Aorta (tissue), 5 donors: ENCODE measurements at regions not wholly inside any gene's neighbourhood (a gene's known extent, or its start where the extent isn't known, plus 50 kb on each side); places are given as distances from the start of the nearest gene placed in this dataset.
"Not testable (repeated sequence)": the region's sequence is repeated elsewhere in the genome, so short reads cannot be mapped to it uniquely, and the experiment has no call there.

Experiments
- ATAC-seq: fragments of 200-7000 bp; cut with Tn5 transposase; one replicate; pipeline ENCODE4 v1.9.1; 2022; ENCODE audit warnings: moderate library complexity; ENCODE audit not compliant: low FRiP score
- DNase-seq, 2 donors: peaks; one replicate each; pipeline ENCODE4 v3.0.0-alpha.2; 2020
- H3K27ac ChIP-seq, 2 donors: one replicate each; pipeline ENCODE4 v1.5.1; 2013; ENCODE audit warnings: low read length in 2 of 2, mild to moderate bottlenecking in 2 of 2, moderate library complexity in 2 of 2, control low read depth in 1 of 2, inconsistent platforms in 1 of 2, low read depth in 1 of 2
- H3K27me3 ChIP-seq, 2 donors: one replicate each; pipeline ENCODE4 v1.6.1; 2013; ENCODE audit warnings: control low read depth in 1 of 2, low read length in 1 of 2, mild to moderate bottlenecking in 1 of 2, moderate library complexity in 1 of 2; ENCODE audit not compliant: insufficient read depth in 2 of 2, control insufficient read depth in 1 of 2
- H3K36me3 ChIP-seq, 2 donors: one replicate each; pipeline ENCODE4 v1.6.1; 2013; ENCODE audit warnings: control low read depth in 1 of 2, low read length in 1 of 2, mild to moderate bottlenecking in 1 of 2; ENCODE audit not compliant: insufficient read depth in 2 of 2, control insufficient read depth in 1 of 2
- H3K4me1 ChIP-seq, 2 donors: one replicate each; pipeline ENCODE4 v1.6.1; 2013; ENCODE audit warnings: low read length in 2 of 2, control low read depth in 1 of 2, mild to moderate bottlenecking in 1 of 2, moderate library complexity in 1 of 2; ENCODE audit not compliant: insufficient read depth in 2 of 2, control insufficient read depth in 1 of 2
- H3K4me3 ChIP-seq, 2 donors: one replicate each; pipeline ENCODE4 v1.5.1; 2013; ENCODE audit warnings: low read length in 2 of 2, control low read depth in 1 of 2, mild to moderate bottlenecking in 1 of 2
- H3K9me3 ChIP-seq: one replicate; pipeline ENCODE4 v1.6.1; 2013; ENCODE audit warnings: mild to moderate bottlenecking, low read length; ENCODE audit not compliant: control insufficient read depth
- WGBS, 2 donors: extraction: QIAGEN DNeasy Blood & Tissue Kit; methylation state at CpG; one replicate each; pipeline ENCODE4 v1.1.7; 2013; 5-methylcytosine and 5-hydroxymethylcytosine counted together
- intact Hi-C, 2 donors: fragments of 100-400 bp; cut with DNase I; formaldehyde crosslinking; loops; one replicate each; pipeline versions ENCODE4 v1.14.2 to v1.15.0; 2022
- donor health status: healthy with polysubstance abuse.
- donor health status: Bipolar disorder and iron deficiency.
- donor health status: DM: no; HTN: no; CAD: no.
- donor health status: DM: no; HTN: no; CAD: no.
- donor health status: DM: yes; HTN: yes; CAD: no.

DNA sequence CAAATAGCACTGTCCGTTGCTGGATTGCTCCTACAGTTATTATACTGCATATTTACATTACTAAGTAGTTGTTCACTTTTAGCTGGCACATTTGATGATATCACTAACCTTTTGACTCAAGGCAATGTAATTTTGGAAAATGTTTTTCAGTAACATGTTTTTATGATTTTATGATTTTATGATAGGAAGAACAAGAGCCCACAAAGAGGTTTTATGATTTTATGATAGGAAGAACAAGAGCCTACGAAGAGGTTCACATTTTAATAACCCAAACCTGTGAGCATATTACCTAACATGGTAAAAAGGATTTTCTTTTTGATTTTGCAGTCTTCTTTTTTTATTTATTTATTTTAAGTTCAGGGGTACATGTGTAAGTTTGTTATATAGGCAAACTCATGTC, 172.3 kb upstream of the TPM1 start:
- no peaks in the 10 kb centered on the region for H3K36me3 ChIP-seq
- ATAC-seq (no peak), DNase-seq (no peak)
- H3K4me1 ChIP-seq = no peaks in the 10 kb centered on the region
- H3K27me3 ChIP-seq = no peaks in the 10 kb centered on the region
- no peak overlapping the region for H3K4me3 ChIP-seq
- WGBS, 2 donors = 91% methylated on average over 2 of the region's 2 CpGs
- H3K27ac ChIP-seq = no peak overlapping the region
- intact Hi-C loops = no loop called here
- H3K9me3 ChIP-seq = no peaks in the 10 kb centered on the region

GRCh38 chr15:62870701-62871100, 171.8 kb upstream of the TPM1 start:
- H3K36me3 ChIP-seq, H3K27me3 ChIP-seq, H3K9me3 ChIP-seq, DNase-seq, H3K4me1 ChIP-seq, intact Hi-C loops, H3K4me3 ChIP-seq, ATAC-seq, H3K27ac ChIP-seq: not testable (repeated sequence)
- 64 to 84% methylated on average over 3 of the region's 3 CpGs for WGBS, 2 donors

GRCh38 chr15:62873203-62873602, 169.3 kb upstream of the TPM1 start:
- 91 to 97% methylated on average over 5 of the region's 5 CpGs for WGBS, 2 donors
- Histone ChIP-seq H3K9me3 (no peaks in the 10 kb centered on the region), H3K27me3 (no peaks in the 10 kb centered on the region), H3K27ac (no peak overlapping the region), H3K36me3 (no peaks in the 10 kb centered on the region), H3K4me1 (peaks cover 0 to 3% of the 10 kb centered on the region in 2 donors), H3K4me3 (no peak overlapping the region)
- DNase-seq (no peak), ATAC-seq (no peak)
- intact Hi-C loops = no loop called here

GRCh38 chr15:62874064-62874463, 168.5 kb upstream of the TPM1 start:
- H3K4me3 ChIP-seq = no peak overlapping the region
- ATAC-seq (no peak), DNase-seq (no peak)
- H3K9me3 ChIP-seq = no peaks in the 10 kb centered on the region
- no peak overlapping the region for H3K27ac ChIP-seq
- no peaks in the 10 kb centered on the region for H3K36me3 ChIP-seq
- no peaks in the 10 kb centered on the region for H3K27me3 ChIP-seq
- intact Hi-C loops = no loop called here
- WGBS, 2 donors = 95 to 96% methylated on average over 3 of the region's 3 CpGs
- H3K4me1 ChIP-seq = peaks cover 0 to 3% of the 10 kb centered on the region in 2 donors

DNA sequence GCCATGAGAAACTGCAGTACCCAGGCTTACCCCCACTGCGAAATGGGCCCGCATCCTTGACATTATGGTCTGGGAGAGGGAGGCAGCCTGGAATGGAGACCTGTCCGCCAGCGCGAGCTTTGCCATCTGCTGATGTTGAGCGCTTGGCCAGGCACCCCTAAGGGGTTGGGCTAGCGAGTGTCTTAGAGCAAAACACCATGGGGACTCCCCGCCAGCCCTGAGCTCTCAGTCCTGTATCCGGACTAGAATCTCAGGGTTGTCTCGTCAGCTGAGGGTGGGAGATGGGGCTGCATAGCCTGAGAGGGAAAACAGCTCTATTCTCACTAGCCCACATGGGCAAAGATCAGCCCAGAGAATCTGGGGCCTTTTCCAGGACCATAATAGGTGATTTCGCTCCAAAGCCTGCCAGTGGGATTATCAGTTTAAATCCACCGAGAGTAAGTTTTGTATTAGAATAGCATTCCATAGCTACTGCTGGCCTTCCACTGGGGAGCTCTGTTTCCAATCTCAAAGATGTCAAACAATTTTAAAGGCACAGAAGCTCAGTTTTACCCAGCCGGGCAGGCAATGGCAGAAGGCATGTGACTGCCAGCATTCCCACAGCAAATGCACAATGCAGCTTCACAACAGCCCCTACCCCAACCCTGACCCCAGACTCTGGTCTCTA, 167.5 kb upstream of the TPM1 start:
- no peaks in the 10 kb centered on the region for H3K27me3 ChIP-seq
- intact Hi-C loops = no loop called here
- no peak for ATAC-seq
- no peaks in the 10 kb centered on the region for H3K9me3 ChIP-seq
- H3K4me1 ChIP-seq = peaks cover 0 to 3% of the 10 kb centered on the region in 2 donors
- H3K27ac ChIP-seq = no peak overlapping the region
- WGBS, 2 donors = 5 to 51% methylated on average over 13 of the region's 13 CpGs
- no peak for DNase-seq
- no peaks in the 10 kb centered on the region for H3K36me3 ChIP-seq
- H3K4me3 ChIP-seq = no peak overlapping the region

DNA sequence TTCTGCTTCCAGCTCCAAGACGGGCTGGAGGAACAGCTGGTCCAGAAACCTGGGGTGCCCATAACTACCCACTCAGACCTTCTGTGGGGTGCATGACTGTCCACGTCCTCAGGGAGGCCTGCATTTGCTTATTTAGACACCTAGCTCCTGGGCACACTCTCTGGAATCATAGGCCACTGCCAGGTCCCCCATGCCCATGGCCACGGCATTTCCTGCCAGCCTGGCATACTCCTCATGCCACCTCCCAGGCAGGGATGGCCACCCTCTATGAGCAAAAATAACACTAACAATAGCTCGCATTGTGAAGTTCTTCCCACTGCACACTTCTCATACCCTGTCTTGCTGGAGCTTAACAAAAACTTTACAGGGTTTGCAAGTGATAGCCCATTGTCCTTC, 166.9 kb upstream of the TPM1 start:
- no peak for ATAC-seq
- no peak overlapping the region for H3K4me3 ChIP-seq

DNA sequence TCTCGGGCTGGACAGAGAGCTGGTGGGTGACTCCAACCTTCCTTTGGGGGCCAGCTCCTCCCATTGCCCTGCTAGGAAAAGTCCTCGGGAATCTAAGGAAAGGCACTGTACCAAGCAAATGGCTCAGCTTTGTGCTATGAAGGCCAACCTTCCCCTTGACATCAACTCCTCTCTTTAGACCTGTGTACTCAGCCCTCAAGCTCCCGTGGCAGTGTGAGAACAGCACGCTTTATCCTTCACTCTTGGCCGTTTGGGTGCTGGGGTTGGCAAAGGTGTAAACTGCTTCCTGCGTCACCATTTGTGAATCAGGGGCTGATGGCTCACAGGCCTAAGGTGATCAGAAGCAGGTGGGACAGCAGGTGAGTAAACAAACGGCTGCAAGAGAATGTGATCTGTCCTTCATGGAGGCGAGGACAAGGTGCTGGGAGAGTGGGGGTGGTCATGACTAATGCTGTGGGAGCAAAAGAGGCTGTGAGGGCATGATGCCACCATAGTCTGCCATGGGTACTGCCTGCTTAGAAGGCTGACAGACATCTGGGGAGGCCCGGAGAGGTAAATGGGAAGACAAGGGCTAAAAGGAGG, 165.2 kb upstream of the TPM1 start:
- intact Hi-C loops = no loop called here

More for the DNA sequence above, 166.9 kb upstream of the TPM1 start:
- no peaks in the 10 kb centered on the region for H3K27me3 ChIP-seq
- intact Hi-C loops = no loop called here
- WGBS, 2 donors = 45 to 63% methylated on average over 4 of the region's 4 CpGs
- H3K9me3 ChIP-seq = no peaks in the 10 kb centered on the region
- no peak overlapping the region for H3K27ac ChIP-seq
- peaks cover 0 to 3% of the 10 kb centered on the region in 2 donors for H3K4me1 ChIP-seq
- DNase-seq = no peak
- no peaks in the 10 kb centered on the region for H3K36me3 ChIP-seq

DNA sequence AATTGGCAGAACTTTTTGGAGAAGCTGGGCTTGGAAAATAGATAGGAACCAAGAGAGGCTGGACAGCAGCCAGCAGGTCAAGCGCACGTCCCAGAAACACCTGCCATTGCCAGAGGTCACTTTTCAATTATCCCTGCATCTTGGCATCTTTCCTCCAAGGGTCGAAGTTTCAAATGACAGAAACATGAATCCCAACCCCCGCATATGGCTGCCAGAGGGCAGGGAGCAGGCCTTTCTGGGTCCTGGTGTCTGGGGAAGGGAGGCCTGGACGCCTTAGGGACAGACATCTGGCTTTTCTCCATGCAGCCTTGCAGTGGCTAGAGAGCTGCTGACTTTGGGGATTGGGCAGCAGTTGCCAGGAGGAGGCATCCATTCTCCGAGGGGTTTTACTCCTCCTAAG, 164.5 kb upstream of the TPM1 start:
- H3K9me3 ChIP-seq = no peaks in the 10 kb centered on the region
- no peak for DNase-seq
- no peak overlapping the region for H3K27ac ChIP-seq
- ATAC-seq = no peak
- intact Hi-C loops = no loop called here
- H3K4me3 ChIP-seq = no peak overlapping the region
- no peaks in the 10 kb centered on the region for H3K36me3 ChIP-seq
- WGBS, 2 donors = 85 to 88% methylated on average over 6 of the region's 6 CpGs
- peaks cover 0 to 3% of the 10 kb centered on the region in 2 donors for H3K4me1 ChIP-seq
- H3K27me3 ChIP-seq = no peaks in the 10 kb centered on the region

More for the DNA sequence above, 165.2 kb upstream of the TPM1 start:
- WGBS, 2 donors = 94 to 97% methylated on average over 9 of the region's 9 CpGs
- no peak overlapping the region for H3K27ac ChIP-seq
- H3K9me3 ChIP-seq = no peaks in the 10 kb centered on the region
- H3K27me3 ChIP-seq = no peaks in the 10 kb centered on the region
- H3K4me3 ChIP-seq = no peak overlapping the region
- DNase-seq (no peak), ATAC-seq (no peak)
- no peaks in the 10 kb centered on the region for H3K36me3 ChIP-seq
- H3K4me1 ChIP-seq = peaks cover 0 to 3% of the 10 kb centered on the region in 2 donors

- no peaks in the 10 kb centered on the region for H3K36me3 ChIP-seq
- H3K27me3 ChIP-seq = no peaks in the 10 kb centered on the region
- H3K27ac ChIP-seq = no peak overlapping the region
- ATAC-seq = no peak
- intact Hi-C loops = no loop called here
- H3K4me1 ChIP-seq = peaks cover 0 to 3% of the 10 kb centered on the region in 2 donors
- no peak overlapping the region for H3K4me3 ChIP-seq
- no peak for DNase-seq
- no peaks in the 10 kb centered on the region for H3K9me3 ChIP-seq
- WGBS, 2 donors = 89 to 90% methylated on average over 8 of the region's 8 CpGs
Measured at GRCh38 chr15:62879770-62880169, 162.8 kb upstream of the TPM1 start.
